NB4 (cell line): ENCODE measurements at regions not wholly inside any gene's neighbourhood (a gene's known extent, or its start where the extent isn't known, plus 50 kb on each side); places are given as distances from the start of the nearest gene placed in this dataset.

Source experiments
- DNase-seq: peaks from one replicate; pipeline ENCODE4 v3.0.0; 2010; ENCODE audit warnings: low read depth
- H3K4me3 ChIP-seq: one replicate; pipeline ENCODE4 v1.5.1; 2011; ENCODE audit warnings: mild to moderate bottlenecking, low read depth, low read length, moderate library complexity
- MAX ChIP-seq: IDR thresholded peaks from 2 replicates; pipeline ENCODE4 v1.6.1; 2011; ENCODE audit warnings: low read depth, low read length
- MYC ChIP-seq: IDR thresholded peaks from 2 replicates; pipeline ENCODE4 v1.6.1; 2011; ENCODE audit warnings: low read depth, low read length
- POLR2A ChIP-seq: IDR thresholded peaks from 2 replicates; pipeline ENCODE4 v1.6.1; 2011; ENCODE audit warnings: mild to moderate bottlenecking; ENCODE audit not compliant: insufficient read length; ENCODE audit errors: extremely low read depth
- TF ChIP-seq, protein P1 (sequence below): IDR thresholded peaks from one replicate; pipeline ENCODE4 v1.5.1; 2012; ENCODE audit warnings: low read depth, low read length

DNA sequence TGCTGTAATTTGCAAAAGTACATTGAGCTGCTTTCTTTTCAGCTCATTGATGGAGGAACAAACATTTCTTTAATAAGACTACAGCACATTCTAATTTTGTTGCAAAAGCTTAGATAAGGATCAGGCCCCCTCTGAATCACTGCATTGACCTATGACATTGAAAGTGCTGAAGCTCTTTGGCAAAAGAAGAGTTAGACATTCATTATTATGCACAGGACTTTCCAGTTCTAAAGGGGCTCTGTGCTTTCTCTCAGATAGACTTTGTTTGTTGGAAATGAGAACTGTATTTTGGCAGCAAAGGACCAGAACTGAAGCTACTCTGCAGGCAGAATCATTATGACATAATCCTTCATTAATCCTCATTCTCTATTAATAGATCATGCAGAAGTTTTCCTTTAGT lies 252.9 kb upstream of the SOX2 start:
- H3K4me3 ChIP-seq, result no peak overlapping the region
- no peak for TF ChIP-seq POLR2A
- no peak for TF ChIP-seq MYC
- TF ChIP-seq, protein P1, sequence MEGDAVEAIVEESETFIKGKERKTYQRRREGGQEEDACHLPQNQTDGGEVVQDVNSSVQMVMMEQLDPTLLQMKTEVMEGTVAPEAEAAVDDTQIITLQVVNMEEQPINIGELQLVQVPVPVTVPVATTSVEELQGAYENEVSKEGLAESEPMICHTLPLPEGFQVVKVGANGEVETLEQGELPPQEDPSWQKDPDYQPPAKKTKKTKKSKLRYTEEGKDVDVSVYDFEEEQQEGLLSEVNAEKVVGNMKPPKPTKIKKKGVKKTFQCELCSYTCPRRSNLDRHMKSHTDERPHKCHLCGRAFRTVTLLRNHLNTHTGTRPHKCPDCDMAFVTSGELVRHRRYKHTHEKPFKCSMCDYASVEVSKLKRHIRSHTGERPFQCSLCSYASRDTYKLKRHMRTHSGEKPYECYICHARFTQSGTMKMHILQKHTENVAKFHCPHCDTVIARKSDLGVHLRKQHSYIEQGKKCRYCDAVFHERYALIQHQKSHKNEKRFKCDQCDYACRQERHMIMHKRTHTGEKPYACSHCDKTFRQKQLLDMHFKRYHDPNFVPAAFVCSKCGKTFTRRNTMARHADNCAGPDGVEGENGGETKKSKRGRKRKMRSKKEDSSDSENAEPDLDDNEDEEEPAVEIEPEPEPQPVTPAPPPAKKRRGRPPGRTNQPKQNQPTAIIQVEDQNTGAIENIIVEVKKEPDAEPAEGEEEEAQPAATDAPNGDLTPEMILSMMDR, result no peak
- no peak for TF ChIP-seq MAX
- DNase-seq, result no peak

GRCh38 chr3:181457756-181458155 lies 254.0 kb upstream of the SOX2 start:
- TF ChIP-seq, protein P1, result no peak
- TF ChIP-seq POLR2A (no peak), MYC (no peak), MAX (no peak)
- no peak for DNase-seq
- no peak overlapping the region for H3K4me3 ChIP-seq

DNA sequence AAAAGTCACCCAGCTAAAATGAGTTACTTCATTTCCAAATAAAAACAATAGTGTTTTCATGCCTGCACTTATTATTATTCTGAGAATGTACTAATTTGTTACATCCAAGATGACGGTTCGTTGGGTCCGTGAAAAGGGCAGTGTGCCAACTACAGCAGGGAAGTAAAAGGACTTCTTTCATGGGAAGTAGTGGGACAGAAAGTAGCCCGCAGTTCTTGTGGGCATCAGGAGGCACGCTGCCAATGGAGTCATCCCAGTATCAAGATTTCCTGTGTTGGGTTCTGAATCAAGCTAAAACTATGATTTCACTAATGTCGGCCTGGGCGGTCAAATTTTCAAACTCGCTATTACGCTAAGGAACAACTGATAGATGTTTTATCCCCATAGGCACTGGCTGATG lies 254.5 kb upstream of the SOX2 start:
- no peak overlapping the region for H3K4me3 ChIP-seq
- no peak for DNase-seq
- no peak for TF ChIP-seq MAX
- TF ChIP-seq POLR2A, result no peak
- no peak for TF ChIP-seq MYC

GRCh38 chr3:181455276-181455675 lies 256.4 kb upstream of the SOX2 start:
- no peak for DNase-seq
- no peak overlapping the region for H3K4me3 ChIP-seq
- no peak for TF ChIP-seq MYC
- TF ChIP-seq MAX, result no peak
- TF ChIP-seq, protein P1, result no peak
- TF ChIP-seq POLR2A, result no peak

- TF ChIP-seq, protein P1, result no peak
- TF ChIP-seq MAX (no peak), POLR2A (no peak)
- no peak for DNase-seq
- H3K4me3 ChIP-seq, result no peak overlapping the region
Measured at GRCh38 chr3:181454451-181455027, 257.2 kb upstream of the SOX2 start.

GRCh38 chr3:181446741-181447140 lies 265.0 kb upstream of the SOX2 start:
- no peak overlapping the region for H3K4me3 ChIP-seq
- TF ChIP-seq, protein P1, result no peak
- no peak for TF ChIP-seq POLR2A
- no peak for TF ChIP-seq MYC
- no peak for TF ChIP-seq MAX
- no peak for DNase-seq
